ENCODE measurements at regions not wholly inside any gene's neighbourhood (a gene's known extent, or its start where the extent isn't known, plus 50 kb on each side); places are given as distances from the start of the nearest gene placed in this dataset.

GRCh38 chr9:22643541-22643940, 196.9 kb downstream of the DMRTA1 start:
- Histone ChIP-seq H3K79me1 (ENCODE audit: low read depth, low read length) (no peaks in the 10 kb centered on the region), H3K27me3 (ENCODE audit: control insufficient read depth in 3 of 3, insufficient read depth in 3 of 3, low read depth in 1 of 3, low read length in 3 of 3) (no peaks in the 10 kb centered on the region), H3K4ac (ENCODE audit: low read length) (no peak overlapping the region), H3K9me3 (replicated peaks in 1 of 2; ENCODE audit: control insufficient read depth in 2 of 2, insufficient read depth in 1 of 2, low read depth in 1 of 2, low read length in 2 of 2) (no peaks in the 10 kb centered on the region), H3K18ac (ENCODE audit: low read length) (no peak overlapping the region), H3K27ac (replicated peaks; ENCODE audit: low read length) (no peak overlapping the region), H4K91ac (ENCODE audit: low read depth, low read length, poor library complexity) (no peak overlapping the region), H3K9ac (ENCODE audit: low read depth, low read length, poor library complexity) (no peak overlapping the region), H2BK120ac (ENCODE audit: low read depth, low read length) (no peak overlapping the region), H4K8ac (ENCODE audit: low read depth, low read length) (no peak overlapping the region), H3K14ac (ENCODE audit: low read length) (no peak overlapping the region), H2BK5ac (ENCODE audit: low read length) (no peak overlapping the region), H3K23ac (ENCODE audit: low read depth, low read length, poor library complexity) (no peak overlapping the region), H3K36me3 (replicated peaks in 1 of 2; ENCODE audit: control insufficient read depth in 2 of 2, insufficient read depth in 2 of 2, low read length in 2 of 2) (no peaks in the 10 kb centered on the region), H2BK12ac (ENCODE audit: low read length) (no peak overlapping the region), H2BK15ac (ENCODE audit: low read length) (no peak overlapping the region), H3K4me3 (ENCODE audit: low read length in 2 of 2) (no peak overlapping the region), H3K4me1 (ENCODE audit: control insufficient read depth in 2 of 2, insufficient read depth in 1 of 2, low read depth in 1 of 2, low read length in 2 of 2) (no peaks in the 10 kb centered on the region), H2AK5ac (ENCODE audit: low read depth, low read length) (no peak overlapping the region), H3K4me2 (ENCODE audit: insufficient read depth, low read length, poor library complexity, severe bottlenecking) (no peak overlapping the region), H2AFZ (ENCODE audit: low read length) (no peak overlapping the region)
- DNase-seq (ENCODE audit: low spot score), result no peak

DNA sequence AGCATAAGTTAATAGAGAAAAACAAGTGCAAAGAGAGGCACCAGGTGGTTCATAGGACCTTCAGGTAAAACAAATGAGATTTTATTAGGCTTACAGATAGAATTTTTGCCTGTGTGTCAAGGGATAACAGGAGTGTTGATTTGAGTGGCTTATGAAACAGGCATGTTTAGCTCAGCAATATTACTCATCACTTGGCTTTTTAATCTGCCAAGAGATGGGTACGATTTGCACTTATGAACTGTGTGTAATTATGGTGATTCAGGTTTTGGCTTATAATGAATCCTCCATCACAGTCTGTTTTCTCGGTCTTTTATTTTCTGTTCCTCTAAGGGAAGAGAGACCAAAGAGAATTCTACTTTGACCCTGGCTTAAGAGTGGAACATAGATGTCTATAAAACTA, 199.3 kb downstream of the DMRTA1 start:
- no peak overlapping the region for H3K9ac ChIP-seq (ENCODE audit: low read depth, low read length, poor library complexity)
- no peak overlapping the region for H3K18ac ChIP-seq (ENCODE audit: low read length)
- no peak overlapping the region for H3K27ac ChIP-seq (replicated peaks; ENCODE audit: low read length)
- H4K8ac ChIP-seq (ENCODE audit: low read depth, low read length), result no peak overlapping the region
- no peaks in the 10 kb centered on the region for H3K27me3 ChIP-seq (ENCODE audit: control insufficient read depth in 3 of 3, insufficient read depth in 3 of 3, low read depth in 1 of 3, low read length in 3 of 3)
- H3K4ac ChIP-seq (ENCODE audit: low read length), result no peak overlapping the region
- H3K4me1 ChIP-seq (ENCODE audit: control insufficient read depth in 2 of 2, insufficient read depth in 1 of 2, low read depth in 1 of 2, low read length in 2 of 2), result no peaks in the 10 kb centered on the region
- no peak overlapping the region for H2AFZ ChIP-seq (ENCODE audit: low read length)
- H3K79me1 ChIP-seq (ENCODE audit: low read depth, low read length), result no peaks in the 10 kb centered on the region
- no peaks in the 10 kb centered on the region for H3K9me3 ChIP-seq (replicated peaks in 1 of 2; ENCODE audit: control insufficient read depth in 2 of 2, insufficient read depth in 1 of 2, low read depth in 1 of 2, low read length in 2 of 2)
- H2BK5ac ChIP-seq (ENCODE audit: low read length), result no peak overlapping the region
- no peak overlapping the region for H2AK5ac ChIP-seq (ENCODE audit: low read depth, low read length)
- H4K91ac ChIP-seq (ENCODE audit: low read depth, low read length, poor library complexity), result no peak overlapping the region
- H3K23ac ChIP-seq (ENCODE audit: low read depth, low read length, poor library complexity), result no peak overlapping the region
- whole genome bisulfite sequencing, 2 donors (ENCODE audit: extremely low coverage in 2 of 2, insufficient read length in 2 of 2, insufficient replicate concordance in 1 of 2), result no CpG with 5 or more reads among the region's 2 CpGs
- H3K4me3 ChIP-seq (ENCODE audit: low read length in 2 of 2), result no peak overlapping the region
- H3K14ac ChIP-seq (ENCODE audit: low read length), result no peak overlapping the region
- H3K4me2 ChIP-seq (ENCODE audit: insufficient read depth, low read length, poor library complexity, severe bottlenecking), result no peak overlapping the region
- no peak overlapping the region for H2BK12ac ChIP-seq (ENCODE audit: low read length)
- H2BK15ac ChIP-seq (ENCODE audit: low read length), result no peak overlapping the region
- DNase-seq (ENCODE audit: low spot score), result no peak
- no peaks in the 10 kb centered on the region for H3K36me3 ChIP-seq (replicated peaks in 1 of 2; ENCODE audit: control insufficient read depth in 2 of 2, insufficient read depth in 2 of 2, low read length in 2 of 2)
- H2BK120ac ChIP-seq (ENCODE audit: low read depth, low read length), result no peak overlapping the region

DNA sequence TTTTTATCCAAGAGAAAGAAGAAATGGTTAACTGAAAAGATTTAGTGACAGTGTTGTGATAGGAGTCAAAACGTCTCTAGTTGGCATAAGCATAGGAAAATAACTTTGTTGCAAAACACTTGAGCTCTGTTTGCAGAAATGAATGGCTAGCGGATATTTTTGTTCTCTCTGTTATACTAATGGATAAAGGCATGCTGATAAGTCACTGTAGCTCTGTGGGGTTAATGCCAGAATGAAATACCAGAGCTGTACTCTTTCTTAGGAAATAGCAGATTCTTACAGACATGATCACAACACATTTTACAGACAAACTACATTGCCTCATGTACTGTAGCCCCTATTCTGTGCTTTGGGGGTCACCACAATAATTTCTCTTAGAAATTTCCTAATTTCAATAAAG, 202.8 kb downstream of the DMRTA1 start:
- Histone ChIP-seq H3K14ac (ENCODE audit: low read length) (no peak overlapping the region), H3K18ac (ENCODE audit: low read length) (no peak overlapping the region), H3K4me3 (ENCODE audit: low read length in 2 of 2) (no peak overlapping the region), H2BK120ac (ENCODE audit: low read depth, low read length) (no peak overlapping the region), H3K79me1 (ENCODE audit: low read depth, low read length) (no peaks in the 10 kb centered on the region), H4K8ac (ENCODE audit: low read depth, low read length) (no peak overlapping the region), H2AK5ac (ENCODE audit: low read depth, low read length) (no peak overlapping the region), H2BK15ac (ENCODE audit: low read length) (no peak overlapping the region), H3K4ac (ENCODE audit: low read length) (no peak overlapping the region), H4K91ac (ENCODE audit: low read depth, low read length, poor library complexity) (no peak overlapping the region), H2BK12ac (ENCODE audit: low read length) (no peak overlapping the region), H3K4me1 (ENCODE audit: control insufficient read depth in 2 of 2, insufficient read depth in 1 of 2, low read depth in 1 of 2, low read length in 2 of 2) (no peaks in the 10 kb centered on the region), H3K23ac (ENCODE audit: low read depth, low read length, poor library complexity) (no peak overlapping the region), H3K36me3 (replicated peaks in 1 of 2; ENCODE audit: control insufficient read depth in 2 of 2, insufficient read depth in 2 of 2, low read length in 2 of 2) (no peaks in the 10 kb centered on the region), H3K4me2 (ENCODE audit: insufficient read depth, low read length, poor library complexity, severe bottlenecking) (no peak overlapping the region), H3K27me3 (ENCODE audit: control insufficient read depth in 3 of 3, insufficient read depth in 3 of 3, low read depth in 1 of 3, low read length in 3 of 3) (no peaks in the 10 kb centered on the region), H2AFZ (ENCODE audit: low read length) (no peak overlapping the region), H3K9me3 (replicated peaks in 1 of 2; ENCODE audit: control insufficient read depth in 2 of 2, insufficient read depth in 1 of 2, low read depth in 1 of 2, low read length in 2 of 2) (no peaks in the 10 kb centered on the region), H3K9ac (ENCODE audit: low read depth, low read length, poor library complexity) (no peak overlapping the region), H3K27ac (replicated peaks; ENCODE audit: low read length) (no peak overlapping the region), H2BK5ac (ENCODE audit: low read length) (no peak overlapping the region)
- DNase-seq (ENCODE audit: low spot score), result no peak
- WGBS, 2 donors (ENCODE audit: extremely low coverage in 2 of 2, insufficient read length in 2 of 2, insufficient replicate concordance in 1 of 2), result no CpG with 5 or more reads among the region's 2 CpGs

GRCh38 chr9:22650145-22650544, 203.5 kb downstream of the DMRTA1 start:
- Histone ChIP-seq H2BK12ac (ENCODE audit: low read length) (no peak overlapping the region), H3K4me1 (ENCODE audit: control insufficient read depth in 2 of 2, insufficient read depth in 1 of 2, low read depth in 1 of 2, low read length in 2 of 2) (no peaks in the 10 kb centered on the region), H3K9me3 (replicated peaks in 1 of 2; ENCODE audit: control insufficient read depth in 2 of 2, insufficient read depth in 1 of 2, low read depth in 1 of 2, low read length in 2 of 2) (no peaks in the 10 kb centered on the region), H2BK120ac (ENCODE audit: low read depth, low read length) (no peak overlapping the region), H3K23ac (ENCODE audit: low read depth, low read length, poor library complexity) (no peak overlapping the region), H4K8ac (ENCODE audit: low read depth, low read length) (no peak overlapping the region), H3K4me3 (ENCODE audit: low read length in 2 of 2) (no peak overlapping the region), H3K27ac (replicated peaks; ENCODE audit: low read length) (no peak overlapping the region), H2AFZ (ENCODE audit: low read length) (no peak overlapping the region), H3K9ac (ENCODE audit: low read depth, low read length, poor library complexity) (no peak overlapping the region), H3K36me3 (replicated peaks in 1 of 2; ENCODE audit: control insufficient read depth in 2 of 2, insufficient read depth in 2 of 2, low read length in 2 of 2) (no peaks in the 10 kb centered on the region), H3K27me3 (ENCODE audit: control insufficient read depth in 3 of 3, insufficient read depth in 3 of 3, low read depth in 1 of 3, low read length in 3 of 3) (no peaks in the 10 kb centered on the region), H2BK15ac (ENCODE audit: low read length) (no peak overlapping the region), H3K14ac (ENCODE audit: low read length) (no peak overlapping the region), H2AK5ac (ENCODE audit: low read depth, low read length) (no peak overlapping the region), H3K79me1 (ENCODE audit: low read depth, low read length) (no peaks in the 10 kb centered on the region), H3K4ac (ENCODE audit: low read length) (no peak overlapping the region), H4K91ac (ENCODE audit: low read depth, low read length, poor library complexity) (no peak overlapping the region), H2BK5ac (ENCODE audit: low read length) (no peak overlapping the region), H3K18ac (ENCODE audit: low read length) (no peak overlapping the region), H3K4me2 (ENCODE audit: insufficient read depth, low read length, poor library complexity, severe bottlenecking) (no peak overlapping the region)
- no CpG with 5 or more reads among the region's 3 CpGs for WGBS, 2 donors (ENCODE audit: extremely low coverage in 2 of 2, insufficient read length in 2 of 2, insufficient replicate concordance in 1 of 2)
- DNase-seq (ENCODE audit: low spot score), result no peak
